ENCODE measurements at regions not wholly inside any gene's neighbourhood (a gene's known extent, or its start where the extent isn't known, plus 50 kb on each side); places are given as distances from the start of the nearest gene placed in this dataset.

- TF ChIP-seq CTCF (IDR thresholded peaks at IDR 0.05; ENCODE audit: insufficient read depth, low read length, poor library complexity, severe bottlenecking), result no peak
- Histone ChIP-seq H3K36me3 (ENCODE audit: control insufficient read depth, insufficient read depth, low read length) (no peaks in the 10 kb centered on the region), H3K27me3 (ENCODE audit: control insufficient read depth, insufficient read depth, low read length) (no peaks in the 10 kb centered on the region), H3K4me3 (ENCODE audit: low read depth, low read length) (no peak overlapping the region)
- no peak for DNase-seq (ENCODE audit: low read depth)
Observed at GRCh38 chr13:32905864-32906180, 110.4 kb upstream of the KL start.

GRCh38 chr13:32907211-32907610 lies 109.0 kb upstream of the KL start:
- no peak for TF ChIP-seq CTCF (IDR thresholded peaks at IDR 0.05; ENCODE audit: insufficient read depth, low read length, poor library complexity, severe bottlenecking)
- Histone ChIP-seq H3K27me3 (ENCODE audit: control insufficient read depth, insufficient read depth, low read length) (no peaks in the 10 kb centered on the region), H3K36me3 (ENCODE audit: control insufficient read depth, insufficient read depth, low read length) (no peaks in the 10 kb centered on the region), H3K4me3 (ENCODE audit: low read depth, low read length) (no peak overlapping the region)
- DNase-seq (ENCODE audit: low read depth), result no peak

GRCh38 chr13:32910530-32910929 lies 105.7 kb upstream of the KL start:
- TF ChIP-seq CTCF (IDR thresholded peaks at IDR 0.05; ENCODE audit: insufficient read depth, low read length, poor library complexity, severe bottlenecking), result no peak
- no peak for DNase-seq (ENCODE audit: low read depth)
- H3K4me3 ChIP-seq (ENCODE audit: low read depth, low read length), result no peak overlapping the region
- no peaks in the 10 kb centered on the region for H3K27me3 ChIP-seq (ENCODE audit: control insufficient read depth, insufficient read depth, low read length)
- no peaks in the 10 kb centered on the region for H3K36me3 ChIP-seq (ENCODE audit: control insufficient read depth, insufficient read depth, low read length)

- H3K27me3 ChIP-seq (ENCODE audit: control insufficient read depth, insufficient read depth, low read length), result no peaks in the 10 kb centered on the region
- peak; percentile 43 for TF ChIP-seq CTCF (IDR thresholded peaks at IDR 0.05; ENCODE audit: insufficient read depth, low read length, poor library complexity, severe bottlenecking)
- peak; percentile 14 for DNase-seq (ENCODE audit: low read depth)
- H3K4me3 ChIP-seq (ENCODE audit: low read depth, low read length), result no peak overlapping the region
- no peaks in the 10 kb centered on the region for H3K36me3 ChIP-seq (ENCODE audit: control insufficient read depth, insufficient read depth, low read length)
Observed at GRCh38 chr13:32911506-32911905, 104.7 kb upstream of the KL start.

- Histone ChIP-seq H3K27me3 (ENCODE audit: control insufficient read depth, insufficient read depth, low read length) (no peaks in the 10 kb centered on the region), H3K36me3 (ENCODE audit: control insufficient read depth, insufficient read depth, low read length) (no peaks in the 10 kb centered on the region), H3K4me3 (ENCODE audit: low read depth, low read length) (no peak overlapping the region)
- DNase-seq (ENCODE audit: low read depth), result no peak
- TF ChIP-seq CTCF (IDR thresholded peaks at IDR 0.05; ENCODE audit: insufficient read depth, low read length, poor library complexity, severe bottlenecking), result no peak
Observed at GRCh38 chr13:32914686-32915085, 101.5 kb upstream of the KL start.

GRCh38 chr13:32917504-32917903 lies 98.7 kb upstream of the KL start:
- H3K36me3 ChIP-seq (ENCODE audit: control insufficient read depth, insufficient read depth, low read length), result no peaks in the 10 kb centered on the region

More at GRCh38 chr13:32917504-32917903, 98.7 kb upstream of the KL start:
- no peak for TF ChIP-seq CTCF (IDR thresholded peaks at IDR 0.05; ENCODE audit: insufficient read depth, low read length, poor library complexity, severe bottlenecking)
- no peak for DNase-seq (ENCODE audit: low read depth)
- Histone ChIP-seq H3K27me3 (ENCODE audit: control insufficient read depth, insufficient read depth, low read length) (no peaks in the 10 kb centered on the region), H3K4me3 (ENCODE audit: low read depth, low read length) (no peak overlapping the region)

Data from kidney epithelial cell (primary cell).